ENCODE measurements at regions not wholly inside any gene's neighbourhood (a gene's known extent, or its start where the extent isn't known, plus 50 kb on each side); places are given as distances from the start of the nearest gene placed in this dataset.

GRCh38 chr7:68507668-68508067, 1090.6 kb upstream of the AUTS2 start:
- no peak for TF ChIP-seq CTCF (IDR thresholded peaks at IDR 0.05; ENCODE audit: low read depth, low read length, poor library complexity, severe bottlenecking)
- TF ChIP-seq EZH2phosphoT487 (IDR thresholded peaks at IDR 0.05; ENCODE audit: borderline replicate concordance, low read length) = no peak

Measured in DOHH2 (cell line).